SK-N-MC (cell line): ENCODE measurements at regions not wholly inside any gene's neighbourhood (a gene's known extent, or its start where the extent isn't known, plus 50 kb on each side); places are given as distances from the start of the nearest gene placed in this dataset.

ENCODE experiments used
- DNase-seq: peaks from one replicate; pipeline ENCODE4 v3.0.0-alpha.2; 2011; ENCODE audit warnings: low read depth, low spot score
- H3K27ac ChIP-seq: fragments of 200-600 bp; sonication (generic); 2 replicates; pipeline ENCODE4 v1.5.1; 2016; ENCODE audit warnings: mixed run types
- H3K36me3 ChIP-seq: fragments of 200-600 bp; sonication (generic); 2 replicates; pipeline ENCODE4 v1.6.1; 2017; ENCODE audit warnings: antibody characterized with exemption, low read length, mixed read lengths; ENCODE audit not compliant: insufficient read depth
- H3K4me3 ChIP-seq: fragments of 200-600 bp; sonication (generic); 2 replicates; pipeline ENCODE4 v1.5.1; 2016
- H3K9ac ChIP-seq: fragments of 200-600 bp; sonication (generic); 2 replicates; pipeline ENCODE4 v1.8.0; 2017; ENCODE audit warnings: mixed run types, mixed read lengths; ENCODE audit not compliant: insufficient read length
- H3K9me3 ChIP-seq: fragments of 200-600 bp; sonication (generic); 2 replicates; pipeline ENCODE4 v1.6.1; 2017; ENCODE audit warnings: low read depth, mild to moderate bottlenecking, antibody characterized with exemption, low read length, moderate library complexity, mixed read lengths
- EZH2 ChIP-seq: fragments of 200-600 bp; sonication (generic); IDR thresholded peaks from one replicate; pipeline ENCODE4 v1.6.1; 2017; ENCODE audit warnings: antibody characterized with exemption
- FOXP2 ChIP-seq: optimal IDR thresholded peaks from 2 replicates; pipeline ENCODE3; 2011; ENCODE audit warnings: mild to moderate bottlenecking, moderate library complexity; ENCODE audit not compliant: insufficient read depth; ENCODE audit errors: extremely low read length, control extremely low read depth
- POLR2AphosphoS5 ChIP-seq: IDR thresholded peaks from 2 replicates; pipeline ENCODE4 v1.6.1; 2012; ENCODE audit warnings: mild to moderate bottlenecking, low read depth, low read length, borderline replicate concordance

DNA sequence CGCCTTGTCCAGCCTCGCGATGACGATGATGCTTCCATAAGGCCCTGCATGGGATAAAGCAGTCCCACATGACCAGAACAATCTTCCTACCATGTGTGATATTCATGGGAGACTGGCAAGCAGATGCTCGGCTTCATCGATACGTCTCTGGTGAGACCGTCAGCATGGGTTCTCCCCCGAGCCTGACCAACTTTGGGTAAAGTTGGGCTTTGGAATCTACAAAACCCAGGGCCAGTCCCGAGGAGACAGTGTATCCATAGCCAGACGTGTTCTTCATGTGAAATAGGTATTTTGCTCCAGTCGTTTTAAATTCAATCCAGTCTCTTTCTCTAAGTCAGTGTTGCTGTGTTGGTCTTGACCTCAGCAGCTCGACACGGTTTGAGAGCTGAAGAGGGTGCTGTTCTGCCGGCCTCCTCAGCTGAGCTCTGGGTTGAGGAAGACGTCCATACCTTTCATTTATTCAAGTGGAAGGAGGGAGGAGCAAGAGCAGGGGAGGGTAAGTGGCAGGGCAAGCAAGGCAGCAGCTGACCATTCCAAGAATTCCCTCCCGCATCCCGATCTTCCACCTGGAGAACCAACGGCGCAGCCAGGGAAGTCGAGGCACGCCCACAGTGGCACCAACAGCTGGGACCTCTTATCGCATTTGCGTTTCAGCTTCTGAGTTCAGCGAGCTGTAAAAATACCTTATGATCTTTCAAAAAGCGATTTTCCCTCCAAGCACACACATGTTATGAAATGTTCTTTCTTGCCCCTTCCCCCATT, 64.0 kb upstream of the THBS2 start:
- no peak overlapping the region for H3K27ac ChIP-seq
- no peaks in the 10 kb centered on the region for H3K9me3 ChIP-seq
- H3K9ac ChIP-seq, result no peak overlapping the region
- no peak overlapping the region for H3K4me3 ChIP-seq
- TF ChIP-seq EZH2 (no peak), POLR2AphosphoS5 (no peak), FOXP2 (no peak)
- no peaks in the 10 kb centered on the region for H3K36me3 ChIP-seq
- DNase-seq, result no peak

DNA sequence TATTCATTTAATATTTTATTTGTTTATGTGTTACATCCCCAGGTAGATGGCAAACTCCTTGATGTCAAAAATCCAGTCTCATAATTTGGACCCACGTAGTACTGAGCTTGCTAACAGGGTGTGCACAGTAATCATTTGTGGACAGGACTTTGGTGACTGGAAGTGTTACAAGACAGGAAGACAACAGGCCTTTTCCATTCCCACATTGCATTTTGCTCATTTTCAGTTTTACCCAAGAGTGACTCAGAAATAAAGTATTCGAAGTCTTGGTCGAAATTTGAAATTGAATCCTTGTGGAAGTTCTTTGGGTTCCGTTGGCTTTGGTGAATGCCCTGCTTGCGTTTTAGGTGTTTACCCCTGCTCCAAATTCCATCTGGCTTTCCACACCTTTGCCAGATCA, 63.0 kb upstream of the THBS2 start:
- Histone ChIP-seq H3K4me3 (no peak overlapping the region), H3K27ac (no peak overlapping the region), H3K9ac (no peak overlapping the region), H3K9me3 (no peaks in the 10 kb centered on the region), H3K36me3 (no peaks in the 10 kb centered on the region)
- no peak for TF ChIP-seq FOXP2
- TF ChIP-seq EZH2, result no peak
- no peak for TF ChIP-seq POLR2AphosphoS5
- no peak for DNase-seq

DNA sequence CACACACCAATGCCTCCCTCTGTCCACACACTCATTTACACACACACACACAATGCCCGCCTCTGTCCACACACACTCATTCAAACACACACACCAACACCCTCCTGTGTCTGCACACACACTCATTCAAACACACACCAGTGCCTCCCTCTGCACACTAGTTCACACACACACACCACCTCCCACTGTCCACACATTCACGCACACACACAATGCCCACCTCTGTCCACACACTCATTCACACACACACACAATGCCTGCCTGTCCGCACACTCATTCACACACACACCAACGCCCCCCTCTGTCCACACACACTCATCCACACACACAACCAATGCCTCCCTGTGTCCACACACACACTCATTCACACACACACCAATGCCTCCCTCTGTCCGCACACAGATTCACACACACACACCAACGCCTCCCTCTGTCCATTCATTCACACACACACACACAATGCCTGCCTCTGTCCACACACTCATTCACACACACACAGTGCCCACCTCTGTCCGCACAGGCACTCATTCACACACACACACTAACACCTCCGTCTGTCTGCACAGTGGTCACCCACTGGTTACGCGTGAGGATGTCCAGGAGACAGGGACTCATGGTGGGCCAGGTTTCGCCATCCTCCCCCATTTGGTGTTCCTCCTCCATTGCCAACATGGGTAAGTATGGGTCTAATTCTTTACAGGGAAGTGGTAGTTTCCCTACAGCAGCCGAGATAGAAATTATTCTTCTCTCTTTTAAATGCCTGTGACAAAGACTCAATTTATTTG, 62.4 kb upstream of the THBS2 start:
- no peak for TF ChIP-seq POLR2AphosphoS5
- TF ChIP-seq FOXP2, result no peak
- TF ChIP-seq EZH2, result no peak
- no peaks in the 10 kb centered on the region for H3K36me3 ChIP-seq

DNA sequence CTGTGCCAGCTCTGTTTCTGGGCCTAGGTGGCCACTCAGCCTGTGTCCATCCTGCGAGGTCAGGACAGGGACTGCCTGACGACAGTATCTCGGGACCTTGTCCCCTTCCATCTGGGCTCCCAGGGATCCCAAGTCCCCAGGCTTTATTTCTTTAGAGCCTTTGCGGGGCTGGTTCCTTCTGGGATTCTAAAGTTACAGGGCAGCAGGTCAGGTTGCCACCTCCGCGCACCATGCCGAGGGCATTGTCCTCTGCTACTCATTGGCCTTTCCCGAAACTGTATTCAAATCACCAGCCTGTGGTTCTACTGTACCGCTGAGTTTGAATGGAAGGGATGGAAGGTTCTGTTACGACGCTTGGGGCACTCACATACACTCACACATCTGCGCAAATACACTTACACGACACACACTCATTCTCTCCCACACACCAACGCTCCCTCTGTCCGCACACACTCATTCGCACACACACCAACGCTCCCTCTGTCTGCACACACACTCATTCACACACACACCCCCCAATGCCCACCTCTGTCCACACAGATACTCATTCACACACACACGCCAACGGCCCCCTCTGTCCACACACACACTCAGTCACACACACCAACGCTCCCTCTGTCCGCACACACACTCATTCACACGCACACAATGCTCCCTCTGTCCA, 59.8 kb upstream of the THBS2 start:
- TF ChIP-seq EZH2, result no peak
- TF ChIP-seq FOXP2, result no peak
- no peak for TF ChIP-seq POLR2AphosphoS5
- H3K27ac ChIP-seq, result no peak overlapping the region
- no peak for DNase-seq
- H3K36me3 ChIP-seq, result no peaks in the 10 kb centered on the region
- no peak overlapping the region for H3K4me3 ChIP-seq
- no peak overlapping the region for H3K9ac ChIP-seq
- H3K9me3 ChIP-seq, result no peaks in the 10 kb centered on the region

More for the DNA sequence above, 62.4 kb upstream of the THBS2 start:
- Histone ChIP-seq H3K9me3 (no peaks in the 10 kb centered on the region), H3K9ac (no peak overlapping the region), H3K4me3 (no peak overlapping the region), H3K27ac (no peak overlapping the region)
- no peak for DNase-seq

- TF ChIP-seq FOXP2 (no peak), EZH2 (no peak), POLR2AphosphoS5 (no peak)
- Histone ChIP-seq H3K4me3 (no peak overlapping the region), H3K36me3 (no peaks in the 10 kb centered on the region), H3K9me3 (no peaks in the 10 kb centered on the region), H3K9ac (no peak overlapping the region), H3K27ac (no peak overlapping the region)
- DNase-seq, result no peak
Observed at GRCh38 chr6:169312658-169313346, 59.2 kb upstream of the THBS2 start.

DNA sequence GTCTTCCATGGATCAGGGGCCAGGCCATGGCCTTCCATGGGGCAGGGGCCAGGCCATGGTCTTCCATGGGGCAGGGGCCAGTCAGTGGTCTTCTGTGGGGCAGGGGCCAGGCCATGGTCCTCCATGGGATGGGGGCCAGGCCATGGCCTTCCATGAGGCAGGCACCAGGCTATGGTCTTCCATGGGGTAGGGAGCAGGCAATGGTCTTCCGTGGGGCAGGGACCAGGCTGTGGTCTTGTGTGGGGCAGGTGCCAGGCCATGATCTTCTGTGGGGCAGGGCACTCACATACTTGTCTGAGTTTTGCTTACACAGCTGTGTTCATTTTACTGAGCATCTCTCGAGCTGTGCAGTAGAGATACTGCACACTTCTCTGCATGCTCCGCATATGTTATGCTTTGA, 57.3 kb upstream of the THBS2 start:
- no peak for DNase-seq
- Histone ChIP-seq H3K4me3 (no peak overlapping the region), H3K36me3 (no peaks in the 10 kb centered on the region), H3K9me3 (no peaks in the 10 kb centered on the region), H3K9ac (no peak overlapping the region), H3K27ac (no peak overlapping the region)
- TF ChIP-seq FOXP2, result no peak
- no peak for TF ChIP-seq POLR2AphosphoS5
- TF ChIP-seq EZH2, result no peak
